GM12878 (cell line): ENCODE measurements at regions not wholly inside any gene's neighbourhood (a gene's known extent, or its start where the extent isn't known, plus 50 kb on each side); places are given as distances from the start of the nearest gene placed in this dataset.

ENCODE experiments used
- ATAC-seq: fragments of 200-7000 bp; cut with Tn5 transposase; 3 replicates; pipeline ENCODE4 v1.9.1; 2020; ENCODE audit warnings: mild to moderate bottlenecking, moderate library complexity
- BruUV-seq: library from RNA; stranded (reverse); fragments of 400-500 nt; replicated peaks from 2 replicates; lab custom pipeline; 2021; lab: Mats Ljungman, UMichigan
- CTCF ChIA-PET: fragments of 300-600 bp; sonication (Branson Sonifier 250); formaldehyde crosslinking; extraction: SDS; loops from one replicate; lab custom pipeline; 2021; ENCODE audit warnings: inconsistent platforms; lab: Yijun Ruan, JAX
- POLR2A ChIA-PET: fragments of 350-600 bp; formaldehyde crosslinking; extraction: SDS; loops from one replicate; lab custom pipeline; 2021; ENCODE audit warnings: inconsistent platforms; lab: Charles Lee
- RAD21 ChIA-PET: fragments of 300-600 bp; sonication (Branson Sonifier 250); formaldehyde crosslinking; loops from one replicate; lab custom pipeline; 2023; ENCODE audit warnings: antibody characterized with exemption; ENCODE audit not compliant: unreplicated experiment; lab: Charles Lee
- SMC1A ChIA-PET: fragments of 300-600 bp; sonication (Branson Sonifier 250); formaldehyde crosslinking; loops from one replicate; lab custom pipeline; 2023; ENCODE audit not compliant: unreplicated experiment, uncharacterized antibody; lab: Charles Lee
- DNase-seq: peaks from one replicate; pipeline ENCODE4 v3.0.0-alpha.2; 2011; ENCODE audit warnings: low read depth, low spot score
- FAIRE-seq: peaks from 3 replicates; lab custom pipeline; 2011; peaks lifted over from hg19 to GRCh38; lab: Jason Lieb, UNC
- H2AFZ ChIP-seq: 2 replicates; pipeline ENCODE4 v1.6.0; 2011; ENCODE audit warnings: low read depth, low read length, control low read depth; ENCODE audit not compliant: control insufficient read depth
- H3K27ac ChIP-seq: 2 replicates; pipeline ENCODE4 v1.5.1; 2011; ENCODE audit warnings: control low read depth; ENCODE audit not compliant: control insufficient read depth, insufficient read depth
- H3K27me3 ChIP-seq, 2 experiments: replicated peaks in 1 of 2; 2 replicates each; pipeline versions ENCODE4 v1.6.0 to v1.6.1; 2011; ENCODE audit warnings: low read length in 1 of 2; ENCODE audit not compliant: control insufficient read depth in 2 of 2, insufficient read depth in 2 of 2
- H3K36me3 ChIP-seq, 2 experiments: 2 replicates each; pipeline ENCODE4 v1.5.1; 2011; ENCODE audit warnings: low read length in 1 of 2; ENCODE audit not compliant: control insufficient read depth in 2 of 2, insufficient read depth in 2 of 2
- H3K4me1 ChIP-seq: 2 replicates; pipeline ENCODE4 v1.6.1; 2011; ENCODE audit warnings: mild to moderate bottlenecking, low read length, moderate library complexity, mixed read lengths; ENCODE audit not compliant: control insufficient read depth, insufficient read depth
- H3K4me2 ChIP-seq: 2 replicates; pipeline ENCODE4 v1.6.0; 2011; ENCODE audit warnings: control low read depth; ENCODE audit not compliant: control insufficient read depth, insufficient read depth
- H3K4me3 ChIP-seq: fragments of 200-600 bp; sonication (generic); 2 replicates; pipeline ENCODE4 v1.5.1; 2016
- H3K79me2 ChIP-seq: 2 replicates; pipeline ENCODE4 v1.6.0; 2011; ENCODE audit warnings: low read length; ENCODE audit not compliant: control insufficient read depth, insufficient read depth
- H3K9ac ChIP-seq: 2 replicates; pipeline ENCODE4 v1.8.0; 2011; ENCODE audit warnings: low read length, control low read depth, mixed read lengths; ENCODE audit not compliant: control insufficient read depth, insufficient read depth
- H3K9me3 ChIP-seq: replicated peaks from 3 replicates; pipeline ENCODE4 v1.5.1; 2011; ENCODE audit warnings: mild to moderate bottlenecking, low read length; ENCODE audit not compliant: control insufficient read depth, insufficient read depth
- H4K20me1 ChIP-seq: 2 replicates; pipeline ENCODE4 v1.6.0; 2011; ENCODE audit not compliant: control insufficient read depth, insufficient read depth
- BCL11A ChIP-seq: IDR thresholded peaks from 2 replicates; pipeline ENCODE4 v1.6.1; 2011; ENCODE audit warnings: low read depth, low read length
- CEBPB ChIP-seq, 2 experiments: fragments of 150-350 bp in 1 of 2; IDR thresholded peaks; 2 replicates each; pipeline ENCODE4 v1.6.1; 2012 to 2014; ENCODE audit warnings: low read depth in 2 of 2, low read length in 2 of 2, borderline replicate concordance in 1 of 2, inconsistent platforms in 1 of 2
- CHD4 ChIP-seq: fragments of 200-600 bp; sonication (generic); IDR thresholded peaks from 2 replicates; pipeline ENCODE4 v1.6.1; 2016; ENCODE audit warnings: mild to moderate bottlenecking
- EP300 ChIP-seq, 2 experiments: fragments of 150-350 bp in 1 of 2; IDR thresholded peaks; 2 replicates each; pipeline ENCODE4 v1.6.1; 2011 to 2012; ENCODE audit warnings: low read depth in 2 of 2, low read length in 2 of 2, borderline replicate concordance in 1 of 2, improper control_type of control experiment in 1 of 2, inconsistent platforms in 1 of 2; ENCODE audit not compliant: control insufficient read depth in 1 of 2
- FOXK2 ChIP-seq: fragments of 450-650 bp; IDR thresholded peaks from 2 replicates; pipeline ENCODE4 v1.6.1; 2017; ENCODE audit warnings: mild to moderate bottlenecking, moderate library complexity
- GATAD2B ChIP-seq: fragments of 450-650 bp; conservative IDR thresholded peaks from 2 replicates; pipeline ENCODE4 v1.6.1; 2017; ENCODE audit warnings: low read depth, mild to moderate bottlenecking, moderate library complexity
- JUND ChIP-seq: IDR thresholded peaks from 2 replicates; pipeline ENCODE4 v1.6.1; 2012; ENCODE audit warnings: low read depth, mild to moderate bottlenecking, low read length, improper control_type of control experiment, moderate library complexity
- KAT2A ChIP-seq: conservative IDR thresholded peaks from 2 replicates; pipeline ENCODE4 v1.6.1; 2011; ENCODE audit warnings: low read depth, low read length; ENCODE audit not compliant: control insufficient read depth
- MEF2B ChIP-seq: fragments of 450-650 bp; IDR thresholded peaks from 2 replicates; pipeline ENCODE4 v1.6.1; 2018; ENCODE audit warnings: mild to moderate bottlenecking, moderate library complexity; ENCODE audit not compliant: partially characterized antibody, poor library complexity, severe bottlenecking
- MYB ChIP-seq: fragments of 150-350 bp; IDR thresholded peaks from 2 replicates; pipeline ENCODE4 v1.6.1; 2014; ENCODE audit warnings: mild to moderate bottlenecking, low read depth, low read length, borderline replicate concordance
- NFXL1 ChIP-seq: fragments of 450-650 bp; IDR thresholded peaks from 2 replicates; pipeline ENCODE4 v1.6.1; 2017; ENCODE audit warnings: antibody characterized with exemption, mild to moderate bottlenecking, borderline replicate concordance
- SMARCA5 ChIP-seq: fragments of 450-650 bp; IDR thresholded peaks from 2 replicates; pipeline ENCODE4 v1.6.1; 2017; ENCODE audit warnings: mild to moderate bottlenecking
- ZBED1 ChIP-seq: IDR thresholded peaks from 2 replicates; pipeline ENCODE4 v1.6.1; 2016; ENCODE audit warnings: borderline replicate concordance
- ZNF622 ChIP-seq: fragments of 450-650 bp; IDR thresholded peaks from 2 replicates; pipeline ENCODE4 v1.6.1; 2017; ENCODE audit warnings: mild to moderate bottlenecking, inconsistent platforms
- WGBS: methylation state at CpG from one replicate; pipeline ENCODE4 v1.1.6; 2016; ENCODE audit warnings: low lambda C conversion rate; ENCODE audit not compliant: insufficient replicate concordance, insufficient coverage; ENCODE audit errors: missing lambda C conversion rate; 5-methylcytosine and 5-hydroxymethylcytosine counted together
- in situ Hi-C: fragments of 300-500 bp; cut with MboI; formaldehyde crosslinking; loops from 9 replicates; pipeline ENCODE4 v1.14.3; 2018; ENCODE audit warnings: mixed read lengths
- intact Hi-C: fragments of 100-400 bp; cut with micrococcal nuclease; formaldehyde crosslinking; loops from one replicate; pipeline ENCODE4 v1.14.2; 2022; ENCODE audit not compliant: unreplicated experiment
- TF ChIP-seq, protein P1 (sequence below): fragments of 450-650 bp; IDR thresholded peaks from 2 replicates; pipeline ENCODE4 v1.6.1; 2017; ENCODE audit warnings: low read depth, mild to moderate bottlenecking, moderate library complexity
- TF ChIP-seq, protein P2 (sequence below): fragments of 450-650 bp; IDR thresholded peaks from 2 replicates; pipeline ENCODE4 v1.6.1; 2017; ENCODE audit warnings: mild to moderate bottlenecking, low read depth, inconsistent platforms; ENCODE audit not compliant: poor library complexity, severe bottlenecking
- TF ChIP-seq, protein P3 (sequence below): IDR thresholded peaks from 2 replicates; pipeline ENCODE4 v1.6.1; 2012; ENCODE audit warnings: mild to moderate bottlenecking, low read depth, low read length

DNA sequence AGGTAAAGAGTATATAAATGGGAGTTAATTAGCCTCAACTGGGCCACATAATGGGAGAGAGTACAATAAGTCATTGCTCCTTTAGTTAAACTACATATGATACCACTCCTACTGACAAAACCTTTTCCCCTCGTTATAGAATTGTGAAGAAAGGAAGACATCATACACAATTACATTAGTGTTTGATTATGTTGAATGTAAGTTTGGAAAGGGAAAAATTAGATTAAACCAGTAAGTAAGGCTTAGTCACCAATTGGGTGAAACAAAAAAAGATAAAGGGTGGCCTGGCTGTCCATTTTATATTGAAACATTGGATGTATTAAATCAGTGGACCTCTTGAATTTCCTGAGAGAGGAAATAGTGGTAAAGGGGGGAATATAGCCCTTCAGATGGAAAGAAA, 464.3 kb upstream of the PAPPA start:
- Histone ChIP-seq H3K79me2 (no peaks in the 10 kb centered on the region), H3K4me1 (no peaks in the 10 kb centered on the region), H4K20me1 (no peaks in the 10 kb centered on the region), H3K27me3 (no peaks in the 10 kb centered on the region), H3K27ac (no peak overlapping the region), H3K9ac (no peak overlapping the region), H3K9me3 (no peaks in the 10 kb centered on the region), H3K36me3 (no peaks in the 10 kb centered on the region), H3K4me3 (no peak overlapping the region), H2AFZ (no peak overlapping the region), H3K4me2 (no peak overlapping the region)
- DNase-seq (no peak), ATAC-seq (no peak), FAIRE-seq (no peak)
- TF ChIP-seq KAT2A (no peak), SMARCA5 (no peak), EP300 (IDR thresholded peaks at IDR 0.05; ENCODE audit: borderline replicate concordance in 1 of 2, control insufficient read depth in 1 of 2, low read depth in 2 of 2, low read length in 2 of 2) (no peak), MEF2B (no peak), CEBPB (IDR thresholded peaks at IDR 0.05; ENCODE audit: borderline replicate concordance in 1 of 2, low read depth in 2 of 2, low read length in 2 of 2) (no peak), FOXK2 (no peak), BCL11A (no peak), MYB (no peak), NFXL1 (no peak), CHD4 (no peak), ZNF622 (no peak), ZBED1 (no peak), JUND (no peak), GATAD2B (no peak)
- TF ChIP-seq, protein P1, sequence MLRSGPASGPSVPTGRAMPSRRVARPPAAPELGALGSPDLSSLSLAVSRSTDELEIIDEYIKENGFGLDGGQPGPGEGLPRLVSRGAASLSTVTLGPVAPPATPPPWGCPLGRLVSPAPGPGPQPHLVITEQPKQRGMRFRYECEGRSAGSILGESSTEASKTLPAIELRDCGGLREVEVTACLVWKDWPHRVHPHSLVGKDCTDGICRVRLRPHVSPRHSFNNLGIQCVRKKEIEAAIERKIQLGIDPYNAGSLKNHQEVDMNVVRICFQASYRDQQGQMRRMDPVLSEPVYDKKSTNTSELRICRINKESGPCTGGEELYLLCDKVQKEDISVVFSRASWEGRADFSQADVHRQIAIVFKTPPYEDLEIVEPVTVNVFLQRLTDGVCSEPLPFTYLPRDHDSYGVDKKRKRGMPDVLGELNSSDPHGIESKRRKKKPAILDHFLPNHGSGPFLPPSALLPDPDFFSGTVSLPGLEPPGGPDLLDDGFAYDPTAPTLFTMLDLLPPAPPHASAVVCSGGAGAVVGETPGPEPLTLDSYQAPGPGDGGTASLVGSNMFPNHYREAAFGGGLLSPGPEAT, result no peak
- TF ChIP-seq, protein P2, sequence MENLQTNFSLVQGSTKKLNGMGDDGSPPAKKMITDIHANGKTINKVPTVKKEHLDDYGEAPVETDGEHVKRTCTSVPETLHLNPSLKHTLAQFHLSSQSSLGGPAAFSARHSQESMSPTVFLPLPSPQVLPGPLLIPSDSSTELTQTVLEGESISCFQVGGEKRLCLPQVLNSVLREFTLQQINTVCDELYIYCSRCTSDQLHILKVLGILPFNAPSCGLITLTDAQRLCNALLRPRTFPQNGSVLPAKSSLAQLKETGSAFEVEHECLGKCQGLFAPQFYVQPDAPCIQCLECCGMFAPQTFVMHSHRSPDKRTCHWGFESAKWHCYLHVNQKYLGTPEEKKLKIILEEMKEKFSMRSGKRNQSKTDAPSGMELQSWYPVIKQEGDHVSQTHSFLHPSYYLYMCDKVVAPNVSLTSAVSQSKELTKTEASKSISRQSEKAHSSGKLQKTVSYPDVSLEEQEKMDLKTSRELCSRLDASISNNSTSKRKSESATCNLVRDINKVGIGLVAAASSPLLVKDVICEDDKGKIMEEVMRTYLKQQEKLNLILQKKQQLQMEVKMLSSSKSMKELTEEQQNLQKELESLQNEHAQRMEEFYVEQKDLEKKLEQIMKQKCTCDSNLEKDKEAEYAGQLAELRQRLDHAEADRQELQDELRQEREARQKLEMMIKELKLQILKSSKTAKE, result no peak
- TF ChIP-seq, protein P3, sequence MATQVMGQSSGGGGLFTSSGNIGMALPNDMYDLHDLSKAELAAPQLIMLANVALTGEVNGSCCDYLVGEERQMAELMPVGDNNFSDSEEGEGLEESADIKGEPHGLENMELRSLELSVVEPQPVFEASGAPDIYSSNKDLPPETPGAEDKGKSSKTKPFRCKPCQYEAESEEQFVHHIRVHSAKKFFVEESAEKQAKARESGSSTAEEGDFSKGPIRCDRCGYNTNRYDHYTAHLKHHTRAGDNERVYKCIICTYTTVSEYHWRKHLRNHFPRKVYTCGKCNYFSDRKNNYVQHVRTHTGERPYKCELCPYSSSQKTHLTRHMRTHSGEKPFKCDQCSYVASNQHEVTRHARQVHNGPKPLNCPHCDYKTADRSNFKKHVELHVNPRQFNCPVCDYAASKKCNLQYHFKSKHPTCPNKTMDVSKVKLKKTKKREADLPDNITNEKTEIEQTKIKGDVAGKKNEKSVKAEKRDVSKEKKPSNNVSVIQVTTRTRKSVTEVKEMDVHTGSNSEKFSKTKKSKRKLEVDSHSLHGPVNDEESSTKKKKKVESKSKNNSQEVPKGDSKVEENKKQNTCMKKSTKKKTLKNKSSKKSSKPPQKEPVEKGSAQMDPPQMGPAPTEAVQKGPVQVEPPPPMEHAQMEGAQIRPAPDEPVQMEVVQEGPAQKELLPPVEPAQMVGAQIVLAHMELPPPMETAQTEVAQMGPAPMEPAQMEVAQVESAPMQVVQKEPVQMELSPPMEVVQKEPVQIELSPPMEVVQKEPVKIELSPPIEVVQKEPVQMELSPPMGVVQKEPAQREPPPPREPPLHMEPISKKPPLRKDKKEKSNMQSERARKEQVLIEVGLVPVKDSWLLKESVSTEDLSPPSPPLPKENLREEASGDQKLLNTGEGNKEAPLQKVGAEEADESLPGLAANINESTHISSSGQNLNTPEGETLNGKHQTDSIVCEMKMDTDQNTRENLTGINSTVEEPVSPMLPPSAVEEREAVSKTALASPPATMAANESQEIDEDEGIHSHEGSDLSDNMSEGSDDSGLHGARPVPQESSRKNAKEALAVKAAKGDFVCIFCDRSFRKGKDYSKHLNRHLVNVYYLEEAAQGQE, result no peak
- ChIA-PET CTCF (no interaction called here), POLR2A (no interaction called here), RAD21 (no interaction called here), SMC1A (no interaction called here)
- BruUV-seq, result no TSS peak
- 0% methylated on average over 1 of the region's 1 CpG for WGBS
- intact Hi-C loops, result no loop called here
- in situ Hi-C loops, result no loop called here
